Fibroblast of the aortic adventitia (primary cell): ENCODE measurements at regions not wholly inside any gene's neighbourhood (a gene's known extent, or its start where the extent isn't known, plus 50 kb on each side); places are given as distances from the start of the nearest gene placed in this dataset.

Experiments used
- DNase-seq: peaks from one replicate; pipeline ENCODE4 v3.0.0-alpha.2; 2010; ENCODE audit warnings: low read depth
- H3K4me3 ChIP-seq: 2 replicates; pipeline ENCODE4 v1.5.1; 2011; ENCODE audit warnings: low read depth, mild to moderate bottlenecking, control low read depth, low read length, moderate library complexity
- TF ChIP-seq, protein P1 (sequence below): IDR thresholded peaks from 2 replicates; pipeline ENCODE4 v1.5.1; 2011; ENCODE audit warnings: mild to moderate bottlenecking, low read length, control low read depth, inconsistent platforms; ENCODE audit not compliant: insufficient read depth

DNA sequence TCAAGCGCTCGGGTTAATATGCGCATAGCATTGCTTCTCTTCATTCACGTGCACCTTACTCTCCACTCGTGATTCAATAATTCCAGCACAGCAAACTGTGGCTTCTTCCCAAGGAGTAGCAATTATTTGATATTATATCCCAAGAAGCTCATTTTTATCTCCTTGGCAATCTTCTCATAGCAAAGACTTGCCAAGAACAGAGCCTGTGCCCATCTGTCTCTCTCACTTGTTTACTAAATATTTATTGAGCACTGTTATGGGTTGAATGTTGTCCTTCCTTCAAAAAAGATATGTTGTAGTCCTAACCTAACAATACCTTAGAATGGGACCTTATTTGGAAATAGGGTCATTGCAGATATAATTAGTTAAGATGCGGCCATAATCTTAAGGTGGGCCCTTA, 233.7 kb downstream of the TFCP2L1 start:
- TF ChIP-seq, protein P1, sequence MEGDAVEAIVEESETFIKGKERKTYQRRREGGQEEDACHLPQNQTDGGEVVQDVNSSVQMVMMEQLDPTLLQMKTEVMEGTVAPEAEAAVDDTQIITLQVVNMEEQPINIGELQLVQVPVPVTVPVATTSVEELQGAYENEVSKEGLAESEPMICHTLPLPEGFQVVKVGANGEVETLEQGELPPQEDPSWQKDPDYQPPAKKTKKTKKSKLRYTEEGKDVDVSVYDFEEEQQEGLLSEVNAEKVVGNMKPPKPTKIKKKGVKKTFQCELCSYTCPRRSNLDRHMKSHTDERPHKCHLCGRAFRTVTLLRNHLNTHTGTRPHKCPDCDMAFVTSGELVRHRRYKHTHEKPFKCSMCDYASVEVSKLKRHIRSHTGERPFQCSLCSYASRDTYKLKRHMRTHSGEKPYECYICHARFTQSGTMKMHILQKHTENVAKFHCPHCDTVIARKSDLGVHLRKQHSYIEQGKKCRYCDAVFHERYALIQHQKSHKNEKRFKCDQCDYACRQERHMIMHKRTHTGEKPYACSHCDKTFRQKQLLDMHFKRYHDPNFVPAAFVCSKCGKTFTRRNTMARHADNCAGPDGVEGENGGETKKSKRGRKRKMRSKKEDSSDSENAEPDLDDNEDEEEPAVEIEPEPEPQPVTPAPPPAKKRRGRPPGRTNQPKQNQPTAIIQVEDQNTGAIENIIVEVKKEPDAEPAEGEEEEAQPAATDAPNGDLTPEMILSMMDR: no peak
- H3K4me3 ChIP-seq: no peak overlapping the region
- no peak for DNase-seq

DNA sequence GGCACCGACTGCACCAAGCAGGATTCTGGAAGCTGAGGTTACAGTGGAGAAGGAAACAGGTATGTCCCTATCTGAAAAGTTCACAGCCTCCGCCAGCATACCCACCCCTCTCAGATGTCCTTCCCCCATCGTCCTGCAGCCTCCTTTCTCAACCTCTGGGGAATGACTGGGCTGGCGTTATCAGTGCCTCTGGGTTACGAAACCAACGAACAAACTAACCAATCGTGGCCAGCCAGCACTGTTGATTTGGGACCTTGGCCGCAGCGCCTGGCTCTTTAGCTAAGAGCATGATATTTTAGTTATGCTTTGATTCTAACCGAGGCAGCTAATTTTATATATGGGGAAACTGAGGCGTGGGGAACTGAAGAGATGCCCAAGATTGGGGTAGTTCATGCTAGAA, 233.0 kb downstream of the TFCP2L1 start:
- peak; percentile 58 for DNase-seq
- TF ChIP-seq, protein P1: no peak
- no peak overlapping the region for H3K4me3 ChIP-seq

DNA sequence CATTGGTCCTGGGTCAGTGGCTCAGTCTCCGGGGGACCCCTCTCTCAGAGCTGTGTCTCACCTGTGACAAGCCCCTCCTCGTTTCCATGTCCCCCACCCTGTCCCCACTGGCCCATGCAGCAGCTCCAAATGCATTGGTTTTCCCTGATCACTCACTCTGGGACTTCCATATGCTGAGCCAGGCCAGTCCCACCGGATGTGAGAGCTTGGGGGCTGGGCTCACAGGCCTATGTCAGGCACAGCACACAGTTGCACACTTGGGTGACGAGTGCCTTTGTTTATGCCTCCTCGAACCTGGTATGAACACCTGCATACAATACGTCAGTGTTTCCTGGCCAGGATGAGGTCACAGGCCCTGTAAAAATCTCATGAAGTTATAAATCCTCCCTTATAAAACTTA, 232.5 kb downstream of the TFCP2L1 start:
- DNase-seq: no peak
- no peak overlapping the region for H3K4me3 ChIP-seq
- TF ChIP-seq, protein P1: no peak

DNA sequence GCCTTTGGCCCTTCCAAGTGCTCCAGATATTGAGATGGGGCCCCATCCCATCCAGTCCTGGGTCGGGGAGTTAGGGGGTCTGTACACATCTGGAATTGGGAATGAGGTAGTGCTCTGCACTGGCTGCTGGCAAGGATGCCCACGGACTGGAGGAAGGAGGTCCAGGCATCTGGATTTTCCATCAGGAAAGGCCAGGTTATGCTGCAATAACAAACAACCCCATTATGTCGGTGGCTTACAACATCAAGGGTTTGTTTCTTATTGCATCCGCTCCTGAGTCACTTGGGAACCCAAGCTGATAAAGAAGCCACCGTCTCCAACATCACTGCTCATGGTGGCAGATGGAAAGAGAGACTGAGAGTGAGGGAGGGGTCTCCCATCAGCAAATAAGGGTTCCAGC, 229.9 kb downstream of the TFCP2L1 start:
- no peak overlapping the region for H3K4me3 ChIP-seq
- no peak for DNase-seq
- TF ChIP-seq, protein P1: no peak

DNA sequence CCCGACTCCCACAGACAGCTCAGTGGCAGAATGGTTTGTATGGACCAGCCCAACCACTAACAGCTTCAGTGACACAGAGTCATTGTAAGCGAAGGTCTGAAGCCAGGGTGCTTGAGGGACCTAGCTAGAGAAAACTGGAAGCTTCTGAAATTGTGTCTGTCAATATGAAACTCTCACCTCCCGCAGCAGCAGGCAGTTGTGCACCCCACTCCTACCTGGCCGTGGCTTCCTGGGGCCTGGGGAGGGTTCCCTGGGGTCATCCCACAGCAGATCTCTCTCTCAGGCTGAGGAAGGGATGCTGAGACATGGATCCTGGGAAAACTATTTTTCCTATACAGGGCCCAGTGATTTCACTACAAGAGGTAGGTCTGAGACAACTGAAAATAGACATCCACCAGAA, 229.5 kb downstream of the TFCP2L1 start:
- no peak overlapping the region for H3K4me3 ChIP-seq
- DNase-seq: no peak
- TF ChIP-seq, protein P1: no peak

DNA sequence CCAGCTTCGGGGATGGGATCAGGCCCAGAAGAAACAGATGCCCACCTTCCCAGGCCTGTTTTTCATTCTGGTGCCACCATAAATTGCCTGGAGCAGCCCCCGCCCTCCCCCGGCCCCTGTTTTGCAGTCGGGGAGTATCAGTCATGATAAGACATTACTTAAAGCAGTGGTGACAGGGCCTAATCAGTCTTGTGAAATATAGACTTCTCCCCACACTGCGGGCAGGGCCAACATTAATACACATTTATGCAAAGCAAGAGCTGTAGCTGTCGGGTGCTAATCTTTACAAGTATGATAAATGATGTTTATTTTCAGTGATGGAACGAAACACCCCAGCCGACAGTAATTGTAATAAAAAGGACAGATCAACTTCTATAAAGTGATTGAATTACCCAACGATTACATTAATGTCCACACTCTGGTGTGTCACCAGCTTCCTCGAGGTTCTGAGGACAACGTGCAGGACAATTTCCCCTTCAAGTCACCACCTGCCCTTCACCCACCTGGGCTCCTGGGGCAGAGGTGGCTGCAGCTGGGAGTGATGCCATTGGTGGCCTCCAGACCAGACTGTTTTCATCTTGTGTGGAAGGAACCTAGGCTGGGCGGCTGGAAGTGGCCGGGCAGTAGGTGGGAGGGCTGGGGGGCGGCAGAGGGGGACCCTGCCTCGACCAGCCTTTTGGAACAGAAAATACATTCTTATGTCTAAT, 226.0 kb downstream of the TFCP2L1 start:
- TF ChIP-seq, protein P1: no peak
- no peak overlapping the region for H3K4me3 ChIP-seq
- no peak for DNase-seq
